HEK293T (cell line): ENCODE measurements at regions not wholly inside any gene's neighbourhood (a gene's known extent, or its start where the extent isn't known, plus 50 kb on each side); places are given as distances from the start of the nearest gene placed in this dataset.

Experiments
- BHLHE40 ChIP-seq: fragments of 450-650 bp; IDR thresholded peaks from 2 replicates; pipeline ENCODE4 v1.6.1; 2016; ENCODE audit warnings: mild to moderate bottlenecking, moderate library complexity, borderline replicate concordance
- CTBP1 ChIP-seq: fragments of 450-650 bp; IDR thresholded peaks from 2 replicates; pipeline ENCODE4 v1.6.1; 2016; ENCODE audit warnings: borderline replicate concordance
- ELF4 ChIP-seq: fragments of 450-650 bp; IDR thresholded peaks from 2 replicates; pipeline ENCODE4 v1.6.1; 2017; ENCODE audit warnings: antibody characterized with exemption
- FOXA1 ChIP-seq: fragments of 450-650 bp; IDR thresholded peaks from 2 replicates; pipeline ENCODE4 v1.6.1; 2016; ENCODE audit warnings: mild to moderate bottlenecking
- HDGF ChIP-seq: fragments of 450-650 bp; IDR thresholded peaks from 2 replicates; pipeline ENCODE4 v1.6.1; 2017; ENCODE audit warnings: antibody characterized with exemption, borderline replicate concordance
- TARDBP ChIP-seq: fragments of 450-650 bp; IDR thresholded peaks from 2 replicates; pipeline ENCODE4 v1.6.1; 2016

DNA sequence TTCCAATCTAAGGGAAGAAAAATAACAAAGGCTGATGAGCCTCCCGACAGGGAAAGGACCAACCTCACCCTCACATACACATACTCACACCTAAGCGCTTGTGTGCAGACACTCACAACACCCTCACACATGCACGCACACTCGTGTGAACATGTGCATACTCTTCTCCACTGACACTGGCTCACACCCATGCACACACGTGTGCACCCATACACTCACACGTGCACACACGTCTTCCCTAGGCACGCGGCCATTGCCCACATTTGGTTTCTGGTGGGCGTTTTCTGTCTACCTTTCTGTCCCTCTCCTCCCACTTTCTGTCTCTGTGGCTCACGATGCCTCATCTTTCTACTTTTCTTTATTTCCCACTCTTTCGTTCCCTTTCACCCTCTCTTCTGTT lies 169.7 kb upstream of the MVB12B start:
- no peak for TF ChIP-seq TARDBP
- TF ChIP-seq ELF4: no peak
- TF ChIP-seq BHLHE40: no peak
- no peak for TF ChIP-seq CTBP1
- TF ChIP-seq HDGF: no peak
- no peak for TF ChIP-seq FOXA1
